ENCODE measurements at regions not wholly inside any gene's neighbourhood (a gene's known extent, or its start where the extent isn't known, plus 50 kb on each side); places are given as distances from the start of the nearest gene placed in this dataset.

GRCh38 chr3:27533718-27534573, 49.8 kb upstream of the SLC4A7 start:
- Mint-ChIP-seq H3K9me3 (ENCODE audit: low read depth) (no peaks in the 10 kb centered on the region), H3K4me1 (ENCODE audit: low read depth) (peaks cover 11% of the 10 kb centered on the region), H3K36me3 (no peaks in the 10 kb centered on the region), H3K27ac (peak overlapping the region; percentile 4), H3K4me3 (no peak overlapping the region), H3K27me3 (no peaks in the 10 kb centered on the region)

Measured in activated naive CD8-positive, alpha-beta T cell (primary cell).